Right ventricle myocardium superior (tissue), 1 donor: ENCODE measurements at regions not wholly inside any gene's neighbourhood (a gene's known extent, or its start where the extent isn't known, plus 50 kb on each side); places are given as distances from the start of the nearest gene placed in this dataset.

Experiments used
- ATAC-seq: fragments of 200-7000 bp; cut with Tn5 transposase; one replicate; pipeline ENCODE4 v1.9.1; 2020; ENCODE audit warnings: mild to moderate bottlenecking; ENCODE audit not compliant: poor library complexity
- DNase-seq: peaks from one replicate; pipeline ENCODE4 v3.0.0-alpha.2; 2020
- intact Hi-C: fragments of 100-400 bp; cut with DNase I; formaldehyde crosslinking; loops from one replicate; pipeline ENCODE4 v1.11.2; 2022
- donor health status: DM: no; HTN: yes; CAD: no; lungs with severe emphysema.

DNA sequence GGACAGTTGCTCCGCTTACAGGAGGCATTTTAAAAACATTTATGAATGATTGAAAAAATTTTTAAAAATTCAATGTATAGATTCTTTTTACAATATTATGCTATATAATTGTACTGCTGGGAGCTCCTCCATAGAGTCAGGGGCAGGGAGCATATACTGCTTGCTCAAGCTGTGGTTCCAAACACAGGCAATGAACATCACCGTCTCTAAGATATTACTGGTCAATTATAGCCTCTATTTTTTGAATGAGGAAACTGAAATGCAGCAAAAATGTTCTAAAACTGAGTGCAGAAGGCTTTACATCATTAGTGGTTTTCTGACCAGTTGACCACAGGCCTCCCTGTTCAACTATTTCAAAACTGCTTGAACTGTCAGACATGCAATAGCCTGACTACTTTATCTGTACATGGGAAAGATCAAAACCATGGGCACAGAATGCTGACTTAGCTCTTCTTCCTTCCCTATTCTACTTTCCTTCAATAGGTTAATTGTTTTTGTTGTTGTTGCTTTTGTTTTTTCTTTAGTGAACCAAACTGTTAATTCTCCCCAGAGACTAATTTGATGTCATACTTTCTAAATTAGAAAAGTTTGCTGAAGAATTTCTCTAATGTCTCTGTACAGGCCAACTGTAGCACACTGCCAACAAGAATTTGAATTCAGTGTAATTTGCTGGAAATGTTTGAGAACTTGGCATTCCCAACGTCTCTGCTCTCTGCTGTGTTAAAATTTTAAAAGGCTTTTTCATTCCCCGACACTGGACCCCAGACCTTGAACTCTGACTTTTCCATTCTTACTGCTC is 107.6 kb upstream of the MPDZ start:
- DNase-seq (no peak), ATAC-seq (peak; percentile 88)
- intact Hi-C loops, result no loop called here

DNA sequence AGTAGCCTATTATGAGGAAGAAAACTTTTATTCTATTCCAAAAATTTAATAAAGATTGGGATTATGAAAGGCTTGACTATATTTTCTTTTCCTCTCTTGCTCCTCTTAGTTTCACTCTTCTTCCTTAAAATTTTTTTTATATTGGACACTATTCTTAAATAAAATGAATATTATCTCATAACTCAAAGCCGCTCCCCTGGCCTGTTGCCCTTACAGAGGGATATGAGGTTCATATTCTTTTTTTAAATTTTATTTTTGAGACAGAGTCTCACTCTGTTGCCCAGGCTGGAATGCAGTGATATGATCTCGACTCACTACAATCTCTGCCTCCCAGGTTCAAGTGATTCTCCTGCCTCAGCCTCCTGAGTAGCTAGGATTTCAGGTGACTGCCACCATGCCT is 106.8 kb upstream of the MPDZ start:
- ATAC-seq (no peak), DNase-seq (peak; percentile 46)
- intact Hi-C loops, result no loop called here

DNA sequence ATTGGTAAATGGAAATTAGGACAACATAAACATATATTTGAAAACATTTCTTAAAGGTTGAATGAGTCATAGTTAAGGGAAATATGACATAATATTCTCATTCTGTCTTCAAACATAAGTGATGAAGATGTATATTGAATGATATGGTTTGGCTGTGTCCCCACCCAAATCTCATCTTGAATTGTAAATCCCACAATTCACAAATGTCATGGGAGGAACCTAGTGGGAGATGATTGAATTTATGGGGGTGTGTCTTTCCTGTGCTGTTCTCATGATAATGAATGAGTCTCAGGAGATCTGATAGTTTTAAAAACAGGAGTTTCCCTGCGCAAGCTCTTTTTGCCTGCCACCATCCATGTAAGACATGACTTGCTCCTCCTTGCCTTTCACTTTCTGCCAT is 104.4 kb upstream of the MPDZ start:
- intact Hi-C loops, result no loop called here
- DNase-seq (no peak), ATAC-seq (no peak)

DNA sequence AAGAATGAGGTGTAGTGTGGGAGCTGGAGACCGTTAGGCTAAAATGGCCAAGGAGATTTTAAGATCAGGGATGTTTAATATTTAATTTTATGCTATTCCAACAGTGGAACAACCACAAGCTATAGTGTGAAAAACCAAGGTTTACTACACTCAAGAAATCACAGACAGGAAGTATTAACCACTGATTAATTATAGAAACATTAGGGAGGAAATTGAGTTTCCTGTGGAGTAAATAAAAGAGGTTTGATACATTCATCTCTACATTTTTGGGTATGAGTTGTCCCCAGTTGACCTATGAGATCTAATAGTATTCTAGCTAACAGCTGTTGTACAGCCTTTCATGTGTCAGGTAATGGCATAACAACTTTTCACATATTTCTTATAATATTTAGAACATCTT is 103.7 kb upstream of the MPDZ start:
- DNase-seq (no peak), ATAC-seq (no peak)

DNA sequence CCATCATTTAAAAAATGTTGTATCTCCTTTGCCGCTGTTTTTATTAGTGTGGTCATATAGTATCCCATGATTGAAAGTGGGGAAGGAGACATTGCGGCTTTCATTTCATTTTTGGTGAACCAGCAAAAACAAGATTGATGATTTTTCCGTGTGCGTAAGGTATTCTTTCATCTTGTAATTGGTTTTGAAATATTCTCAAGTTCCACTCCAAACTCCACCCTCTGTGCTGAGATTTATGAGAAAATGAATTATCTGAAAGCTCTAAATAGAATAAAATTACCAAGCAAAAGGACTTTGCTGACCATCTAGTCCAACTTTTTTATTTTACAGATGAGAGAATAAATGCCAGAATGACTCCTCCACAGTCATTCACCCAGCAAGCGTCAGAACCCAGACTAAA is 103.1 kb upstream of the MPDZ start:
- ATAC-seq (no peak), DNase-seq (no peak)
- intact Hi-C loops, result no loop called here

More for the DNA sequence above, 103.7 kb upstream of the MPDZ start:
- intact Hi-C loops, result no loop called here

DNA sequence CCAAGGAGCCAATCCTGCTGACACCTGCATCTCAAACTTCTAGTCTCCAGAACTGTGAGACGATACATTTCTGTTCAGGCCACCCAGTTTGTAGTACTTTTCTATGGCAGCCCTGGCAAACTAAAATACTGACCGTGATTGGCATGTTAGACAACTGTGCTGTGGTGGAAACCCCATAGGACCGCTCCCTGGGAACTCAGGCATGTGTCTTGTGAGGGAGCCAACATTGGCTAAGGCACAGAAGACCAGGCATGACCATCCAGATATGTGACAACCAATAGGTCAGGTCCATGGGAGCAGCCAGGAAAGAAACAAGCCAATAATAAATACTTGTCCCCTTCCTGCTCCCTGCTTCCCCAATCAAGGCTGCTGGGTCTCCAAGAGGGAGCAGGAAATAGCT is 101.4 kb upstream of the MPDZ start:
- no peak for DNase-seq
- intact Hi-C loops, result no loop called here
- no peak for ATAC-seq

DNA sequence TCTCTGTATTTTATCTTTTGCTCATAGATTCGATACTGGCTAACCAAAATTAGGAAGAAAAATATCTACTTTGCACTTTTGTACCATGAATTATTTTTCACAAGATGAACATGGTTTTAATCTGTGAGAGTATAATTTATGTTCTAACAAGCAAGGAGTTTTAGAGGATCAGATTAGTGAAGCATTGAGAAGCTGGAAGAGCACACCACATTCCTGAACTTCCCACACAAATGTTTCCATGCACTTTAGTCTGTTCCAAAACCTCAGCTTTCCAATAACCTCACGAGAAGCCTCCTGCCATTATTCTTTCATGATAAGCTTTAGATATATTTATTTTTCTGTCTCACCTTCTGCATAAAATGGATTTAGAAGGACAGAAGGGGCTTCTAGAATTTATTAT is 98.7 kb upstream of the MPDZ start:
- no peak for ATAC-seq

DNA sequence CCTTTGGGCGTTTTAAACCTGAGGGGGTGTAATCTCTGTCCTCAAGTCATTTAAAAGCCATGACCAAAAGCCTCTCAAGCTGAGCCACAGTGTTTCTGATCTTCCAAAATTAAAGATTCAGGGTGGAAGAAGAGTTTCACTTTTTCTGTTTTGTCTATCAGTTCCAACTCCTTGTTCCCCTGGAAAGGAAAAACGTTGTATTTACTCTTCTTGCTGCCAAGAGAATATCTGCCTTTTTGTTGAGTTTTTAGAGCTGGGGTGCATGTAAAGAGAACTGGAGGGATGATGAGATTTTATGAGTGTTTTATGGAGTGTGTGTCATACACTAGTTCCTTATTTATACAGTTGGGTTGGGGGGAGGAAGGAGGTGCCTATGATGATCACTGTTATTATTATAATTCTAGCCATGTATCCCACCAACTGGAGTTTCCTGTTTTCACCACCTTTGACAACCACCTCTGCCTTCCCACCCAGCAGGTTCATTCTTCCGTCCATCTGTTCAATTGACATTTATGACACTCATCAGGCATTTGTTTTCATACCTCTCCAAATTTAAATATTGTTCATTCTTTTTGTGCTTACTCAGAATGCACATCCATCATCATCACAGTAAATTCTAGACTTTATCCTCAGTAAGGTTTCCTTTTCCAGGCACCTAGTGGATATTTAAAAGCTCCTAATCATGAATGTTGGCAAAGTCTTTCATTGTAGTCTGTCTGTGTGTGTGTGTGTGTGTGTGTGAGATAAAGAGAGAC is 97.9 kb upstream of the MPDZ start:
- intact Hi-C loops, result no loop called here
- no peak for ATAC-seq

More for the DNA sequence above, 98.7 kb upstream of the MPDZ start:
- no peak for DNase-seq
- intact Hi-C loops, result no loop called here

DNA sequence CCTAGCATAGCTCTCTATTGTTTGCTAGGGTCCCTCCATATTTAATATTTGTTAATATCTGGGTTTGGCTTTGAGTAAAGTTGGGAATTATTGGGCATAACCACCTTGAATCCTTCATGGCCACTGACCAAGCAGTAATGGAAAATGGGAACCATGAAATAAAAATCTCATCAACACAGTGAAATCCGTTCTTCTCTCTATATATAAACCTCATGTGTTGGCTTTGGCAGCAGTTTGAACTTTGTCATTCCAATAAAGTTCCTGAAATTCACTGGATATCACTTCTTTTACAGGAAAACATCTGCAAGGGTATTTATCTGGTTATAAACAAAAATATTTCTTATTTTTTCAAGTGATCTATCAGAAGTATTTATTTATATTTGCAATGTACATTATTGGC is 93.0 kb upstream of the MPDZ start:
- intact Hi-C loops, result no loop called here
- ATAC-seq (no peak), DNase-seq (no peak)

More for the DNA sequence above, 97.9 kb upstream of the MPDZ start:
- no peak for DNase-seq

DNA sequence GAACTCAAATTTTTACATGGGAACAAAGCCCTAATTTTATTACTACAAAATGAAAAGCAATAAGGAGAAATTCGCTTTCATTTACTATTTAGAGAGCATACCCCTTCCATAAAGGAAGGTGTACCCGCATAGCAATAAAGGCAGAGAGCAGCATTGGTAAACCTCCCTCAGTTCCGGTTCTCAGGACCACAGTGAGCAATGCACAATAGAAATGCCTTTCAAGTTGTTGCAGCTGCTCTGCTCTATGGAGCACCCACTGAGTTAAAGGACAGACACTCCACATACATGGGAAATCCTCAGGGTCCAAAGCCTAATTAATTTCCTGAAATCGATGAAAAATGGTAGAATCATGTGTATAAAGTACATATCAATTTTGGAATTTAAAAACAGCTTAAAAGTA is 89.9 kb upstream of the MPDZ start:
- intact Hi-C loops, result no loop called here

DNA sequence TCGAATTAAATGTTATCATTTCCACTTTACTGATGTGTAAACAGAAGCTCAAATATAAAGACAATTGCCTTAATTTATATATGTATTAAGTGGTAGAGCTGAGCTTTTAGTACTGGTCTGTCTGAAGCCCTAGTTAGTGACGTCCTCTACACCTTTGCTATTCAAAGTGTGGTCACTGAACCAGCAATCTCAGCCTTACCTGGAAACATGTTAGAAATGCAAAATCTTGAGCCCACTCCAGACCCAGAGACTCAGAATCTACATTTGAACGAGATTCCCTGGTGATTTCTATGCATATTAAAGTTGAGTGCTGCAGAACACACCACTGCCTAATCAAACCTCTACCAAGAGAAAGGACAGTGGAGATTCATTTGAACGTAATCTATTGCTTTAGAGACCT is 88.3 kb upstream of the MPDZ start:
- no peak for ATAC-seq
- intact Hi-C loops, result no loop called here
- DNase-seq, result no peak

More for the DNA sequence above, 89.9 kb upstream of the MPDZ start:
- no peak for DNase-seq
- no peak for ATAC-seq

DNA sequence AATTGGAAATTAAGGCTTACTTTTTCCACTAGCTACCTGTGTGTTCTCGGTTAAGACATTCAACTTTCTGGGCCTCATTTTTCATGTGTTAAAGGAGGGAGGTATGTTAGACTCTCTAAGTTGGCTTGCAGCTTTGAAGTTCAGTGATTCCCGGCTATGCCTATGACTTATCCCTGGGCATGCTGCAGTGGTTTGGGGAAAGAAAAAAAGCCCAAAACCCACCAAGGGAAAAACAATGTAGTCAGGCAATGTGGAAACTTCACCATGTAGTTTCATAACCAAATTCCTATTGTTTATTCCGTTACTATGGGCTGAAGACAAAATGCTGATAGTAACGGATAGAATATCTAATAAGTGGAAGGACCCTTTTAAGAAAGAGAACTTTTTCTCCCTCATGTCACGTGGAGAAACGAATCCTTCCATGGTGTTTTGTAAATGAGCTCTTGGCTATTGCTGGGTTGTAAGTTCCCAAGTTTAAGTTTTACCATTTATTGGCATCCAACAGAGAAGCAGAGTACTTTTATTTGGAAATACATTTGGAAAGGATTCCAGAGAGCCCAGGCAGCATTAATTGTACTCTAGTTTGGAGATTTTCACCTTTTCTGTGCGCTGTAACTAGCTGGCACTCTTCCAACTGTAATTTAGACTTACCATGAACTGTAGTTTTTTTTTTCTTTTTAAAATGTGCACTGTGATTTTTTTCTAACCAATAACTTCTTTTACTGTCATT is 84.9 kb upstream of the MPDZ start:
- intact Hi-C loops, result no loop called here
- DNase-seq (no peak), ATAC-seq (no peak)

DNA sequence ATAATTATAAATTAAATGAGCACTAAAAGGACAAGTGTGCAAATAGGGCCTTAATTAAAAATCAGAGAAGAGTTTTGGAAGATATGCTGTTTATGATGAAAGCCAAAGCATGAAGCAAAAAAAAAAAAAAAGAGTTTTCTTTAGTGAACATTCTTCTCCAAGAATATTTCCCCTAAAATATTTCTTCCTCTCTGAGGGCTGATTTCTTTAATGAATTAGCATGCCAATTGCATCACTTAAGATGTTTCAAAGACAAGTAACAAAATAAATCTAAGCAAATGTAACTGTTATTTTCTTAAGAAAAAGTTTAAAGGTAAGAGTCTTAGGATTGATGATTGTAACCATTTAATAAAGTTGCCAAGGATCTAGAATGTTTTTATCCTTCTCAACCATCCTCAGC is 81.6 kb upstream of the MPDZ start:
- DNase-seq (no peak), ATAC-seq (no peak)
- intact Hi-C loops, result no loop called here

DNA sequence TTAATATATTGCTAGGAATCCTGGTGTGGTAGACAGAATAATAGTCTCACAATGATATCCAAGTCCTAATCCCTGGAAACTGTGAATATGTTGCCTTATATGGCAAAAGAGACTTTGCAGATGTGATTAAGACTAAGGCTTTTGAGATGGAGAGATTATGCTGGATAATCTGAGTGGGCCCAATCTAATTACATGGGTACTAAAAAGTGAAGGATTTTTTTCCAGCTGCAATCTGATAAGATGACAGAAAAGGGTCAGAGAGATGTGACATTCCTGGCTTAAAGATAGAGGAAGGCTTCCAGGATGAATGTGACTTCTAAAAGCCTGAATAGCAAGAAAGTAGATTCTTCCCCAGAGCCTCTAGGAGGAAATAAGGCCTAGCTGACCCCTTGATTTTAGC is 80.7 kb upstream of the MPDZ start:
- intact Hi-C loops, result no loop called here
- no peak for DNase-seq
- no peak for ATAC-seq

DNA sequence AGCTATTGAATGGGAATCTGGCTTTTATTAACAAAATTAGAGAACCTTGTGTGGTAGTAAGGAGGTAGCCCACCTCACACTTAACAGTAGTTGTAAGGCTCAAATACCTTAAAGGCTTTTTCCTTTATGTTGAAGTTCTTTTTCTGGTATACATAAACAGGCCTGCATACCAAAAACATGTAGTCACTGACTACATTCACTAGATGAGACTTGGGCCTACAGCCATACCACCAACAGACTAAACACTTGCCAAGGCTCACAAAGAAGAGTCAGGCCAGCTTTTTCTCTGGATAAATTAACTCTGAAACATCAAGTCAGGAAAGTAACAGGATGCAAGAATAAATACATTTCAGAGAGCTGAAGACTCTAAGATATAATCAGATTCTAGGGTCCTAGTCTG is 78.6 kb upstream of the MPDZ start:
- no peak for ATAC-seq
- intact Hi-C loops, result loop anchor here (10.0 kb wide), 1 partner anchor 1047 kb away; no protein-coding TSS in a partner anchor
- no peak for DNase-seq

DNA sequence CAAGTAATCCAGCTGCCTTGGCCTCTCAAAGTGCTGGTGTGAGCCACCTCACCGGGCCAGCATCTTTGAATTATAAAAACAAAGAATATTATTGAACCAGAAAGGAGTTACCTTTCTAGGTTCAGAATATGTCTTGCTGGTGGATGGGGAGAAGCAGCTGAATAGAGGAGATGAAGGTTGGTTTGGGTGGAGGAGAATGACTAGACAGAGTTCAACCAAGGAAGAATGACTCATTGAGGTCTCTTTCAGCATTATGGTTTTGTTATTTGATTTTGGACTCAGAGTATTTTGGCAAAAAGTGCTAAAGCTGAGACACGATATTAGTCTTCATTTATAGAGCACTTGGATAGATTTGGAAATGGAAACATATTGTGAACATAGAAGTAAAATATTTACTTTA is 75.2 kb upstream of the MPDZ start:
- intact Hi-C loops, result loop anchor here (5.0 to 10.0 kb wide), 2 partner anchors 998 to 1050 kb away; no protein-coding TSS in a partner anchor
- DNase-seq (no peak), ATAC-seq (no peak)

DNA sequence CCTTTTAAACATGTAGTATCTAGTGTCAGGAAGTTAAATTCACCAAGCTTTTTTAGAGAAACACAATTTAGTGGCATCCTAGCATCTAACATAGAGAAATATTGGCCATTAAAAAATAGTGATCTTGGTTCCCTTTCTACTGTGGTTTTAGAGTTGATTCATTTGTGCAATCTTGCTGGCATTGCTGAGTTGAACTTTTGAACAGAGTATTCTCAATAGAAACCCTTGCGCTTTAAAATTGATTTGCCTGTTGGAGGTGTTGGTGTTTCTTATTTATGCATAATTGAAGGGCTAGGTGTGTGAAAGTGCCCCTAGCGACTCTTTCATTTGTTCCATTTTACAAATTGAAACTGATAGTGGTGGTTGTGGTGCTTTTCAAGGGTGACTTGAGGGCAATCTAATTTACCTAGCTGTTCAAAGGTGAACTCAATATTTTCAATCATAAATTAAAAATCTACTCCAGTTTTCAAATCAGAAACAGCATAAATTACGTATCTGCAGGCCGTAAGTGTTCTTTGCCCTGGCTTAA is 73.0 kb upstream of the MPDZ start:
- intact Hi-C loops, result loop anchor here (5.0 to 10.0 kb wide), 2 partner anchors 1000 to 1052 kb away; no protein-coding TSS in a partner anchor
- no peak for DNase-seq

DNA sequence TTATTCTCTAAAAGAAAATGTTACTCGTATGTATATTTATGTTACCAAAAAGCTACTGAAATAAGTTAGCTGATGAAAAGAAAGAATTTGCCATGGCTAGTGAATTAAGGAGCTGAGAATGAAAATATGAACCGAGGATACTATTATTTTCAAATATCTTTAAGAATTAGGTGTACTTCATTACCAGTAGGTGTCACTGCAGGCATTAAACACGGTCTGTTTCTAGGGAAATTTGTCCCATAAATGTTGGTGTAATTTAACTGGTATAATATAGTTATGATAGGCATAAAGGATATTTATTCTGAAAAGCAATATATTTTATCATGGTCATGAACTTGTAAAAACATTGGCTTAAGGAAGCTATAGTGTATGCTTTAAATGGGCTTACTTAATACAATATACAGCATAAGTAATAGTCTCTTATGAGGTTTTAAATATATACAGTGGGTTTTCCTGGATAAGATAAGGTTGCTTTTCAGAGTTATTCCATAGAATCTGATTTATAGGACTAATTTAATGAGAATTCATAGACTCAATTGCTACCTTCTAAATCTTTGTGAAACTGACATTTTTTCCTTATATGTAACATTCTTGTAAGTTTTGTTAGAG is 72.4 kb upstream of the MPDZ start:
- intact Hi-C loops, result loop anchor here (5.0 to 10.0 kb wide), 2 partner anchors 1000 to 1053 kb away; no protein-coding TSS in a partner anchor
- ATAC-seq, result peak; percentile 64
- no peak for DNase-seq

More for the DNA sequence above, 73.0 kb upstream of the MPDZ start:
- no peak for ATAC-seq

DNA sequence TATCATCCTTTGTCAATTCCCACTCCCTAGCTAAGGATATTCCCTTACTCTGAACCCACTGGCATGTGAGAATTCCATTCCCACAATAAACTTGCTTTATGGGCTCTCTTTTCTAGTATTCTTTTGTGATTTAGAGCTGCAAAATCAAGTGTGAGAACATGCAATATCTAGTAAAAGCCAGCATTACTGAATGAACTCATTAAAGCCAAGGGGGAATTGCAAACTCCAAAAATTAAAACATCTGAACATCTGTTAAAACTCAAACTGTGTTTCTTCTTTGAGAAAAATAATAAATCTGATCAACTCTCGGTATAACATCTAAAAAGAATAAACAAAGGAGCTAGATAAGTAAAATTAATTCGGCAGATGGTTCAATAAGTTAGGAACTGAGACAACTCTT is 53.1 kb upstream of the MPDZ start:
- ATAC-seq, result no peak
- intact Hi-C loops, result no loop called here
- DNase-seq, result no peak
